ENCODE measurements at regions not wholly inside any gene's neighbourhood (a gene's known extent, or its start where the extent isn't known, plus 50 kb on each side); places are given as distances from the start of the nearest gene placed in this dataset.
"Not testable (repeated sequence)": the region's sequence is repeated elsewhere in the genome, so short reads cannot be mapped to it uniquely, and the experiment has no call there.

DNA sequence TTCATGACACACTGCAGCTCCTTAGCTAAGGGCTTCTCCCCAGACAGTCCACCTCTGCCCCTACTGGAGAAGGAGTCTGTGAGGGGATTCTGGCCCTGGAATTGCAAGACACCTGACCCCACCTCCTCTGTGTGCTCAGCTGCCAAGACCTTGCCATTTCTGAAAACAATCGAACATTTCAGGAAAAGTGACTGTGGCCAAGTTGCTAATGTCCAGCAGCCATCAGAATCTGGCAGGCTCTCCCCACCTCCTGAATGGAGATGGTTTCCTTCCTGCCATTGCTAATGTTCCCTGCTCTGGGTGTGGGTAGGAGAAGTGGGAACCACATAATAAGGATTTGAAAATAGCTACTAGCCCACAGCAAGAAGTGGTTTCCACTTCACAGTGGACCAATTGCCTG, 127.2 kb upstream of the ALX4 start:
- Histone ChIP-seq H3K36me3 (replicated peaks in 1 of 2; ENCODE audit: insufficient read depth in 1 of 2, low read depth in 2 of 2) (no peaks in the 10 kb centered on the region), H3K27ac (no peak overlapping the region), H3K4me1 (no peaks in the 10 kb centered on the region), H3K4me3 (no peak overlapping the region), H3K9me3 (no peaks in the 10 kb centered on the region), H3K27me3 (no peaks in the 10 kb centered on the region)
- WGBS, 2 donors: 25 to 31% methylated on average over 1 of the region's 1 CpG
- DNase-seq (no peak), ATAC-seq (no peak)
- intact Hi-C loops (cut with DNase I): no loop called here
- TF ChIP-seq, protein P1, sequence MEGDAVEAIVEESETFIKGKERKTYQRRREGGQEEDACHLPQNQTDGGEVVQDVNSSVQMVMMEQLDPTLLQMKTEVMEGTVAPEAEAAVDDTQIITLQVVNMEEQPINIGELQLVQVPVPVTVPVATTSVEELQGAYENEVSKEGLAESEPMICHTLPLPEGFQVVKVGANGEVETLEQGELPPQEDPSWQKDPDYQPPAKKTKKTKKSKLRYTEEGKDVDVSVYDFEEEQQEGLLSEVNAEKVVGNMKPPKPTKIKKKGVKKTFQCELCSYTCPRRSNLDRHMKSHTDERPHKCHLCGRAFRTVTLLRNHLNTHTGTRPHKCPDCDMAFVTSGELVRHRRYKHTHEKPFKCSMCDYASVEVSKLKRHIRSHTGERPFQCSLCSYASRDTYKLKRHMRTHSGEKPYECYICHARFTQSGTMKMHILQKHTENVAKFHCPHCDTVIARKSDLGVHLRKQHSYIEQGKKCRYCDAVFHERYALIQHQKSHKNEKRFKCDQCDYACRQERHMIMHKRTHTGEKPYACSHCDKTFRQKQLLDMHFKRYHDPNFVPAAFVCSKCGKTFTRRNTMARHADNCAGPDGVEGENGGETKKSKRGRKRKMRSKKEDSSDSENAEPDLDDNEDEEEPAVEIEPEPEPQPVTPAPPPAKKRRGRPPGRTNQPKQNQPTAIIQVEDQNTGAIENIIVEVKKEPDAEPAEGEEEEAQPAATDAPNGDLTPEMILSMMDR (IDR thresholded peaks at IDR 0.05): no peak
- TF ChIP-seq POLR2A (IDR thresholded peaks at IDR 0.05): no peak

DNA sequence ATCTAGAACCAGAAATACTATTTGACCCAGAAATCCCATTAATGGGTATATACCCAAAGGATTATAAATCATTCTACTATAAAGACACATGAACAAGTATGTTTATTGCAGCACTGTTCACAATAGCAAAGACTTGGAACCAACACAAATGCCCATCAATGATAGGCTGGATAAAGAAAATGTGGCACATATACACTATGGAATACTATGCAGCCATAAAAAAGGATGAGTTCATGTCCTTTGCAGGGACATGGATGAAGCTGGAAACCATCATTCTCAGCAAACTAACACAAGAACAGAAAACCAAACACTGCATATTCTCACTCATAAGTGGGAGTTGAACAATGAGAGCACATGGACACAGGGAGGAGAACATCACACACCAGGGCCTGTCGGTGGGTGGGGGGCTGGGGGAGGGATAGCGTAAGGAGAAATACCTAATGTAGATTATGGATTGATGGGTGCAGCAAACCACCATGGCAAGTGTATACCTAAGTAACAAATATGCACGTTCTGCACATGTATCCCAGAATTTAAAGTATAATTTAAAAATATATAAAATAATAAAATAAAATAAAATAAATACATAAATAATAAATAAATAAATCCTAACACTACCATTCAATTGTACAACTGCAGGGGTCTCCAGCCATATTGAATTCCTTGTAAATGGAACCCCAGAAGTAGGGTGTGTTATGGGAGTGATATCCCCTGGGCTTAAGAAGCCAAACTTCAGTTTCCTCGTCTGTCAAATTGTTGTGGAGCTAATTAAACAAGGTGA, 122.4 kb upstream of the CD82 start:
- H3K4me1 ChIP-seq; H3K27ac ChIP-seq; intact Hi-C loops (cut with DNase I); H3K27me3 ChIP-seq; H3K9me3 ChIP-seq; ATAC-seq; DNase-seq; H3K36me3 ChIP-seq (replicated peaks in 1 of 2; ENCODE audit: insufficient read depth in 1 of 2, low read depth in 2 of 2); H3K4me3 ChIP-seq: not testable (repeated sequence)
- WGBS, 2 donors: 50 to 76% methylated on average over 4 of the region's 4 CpGs

DNA sequence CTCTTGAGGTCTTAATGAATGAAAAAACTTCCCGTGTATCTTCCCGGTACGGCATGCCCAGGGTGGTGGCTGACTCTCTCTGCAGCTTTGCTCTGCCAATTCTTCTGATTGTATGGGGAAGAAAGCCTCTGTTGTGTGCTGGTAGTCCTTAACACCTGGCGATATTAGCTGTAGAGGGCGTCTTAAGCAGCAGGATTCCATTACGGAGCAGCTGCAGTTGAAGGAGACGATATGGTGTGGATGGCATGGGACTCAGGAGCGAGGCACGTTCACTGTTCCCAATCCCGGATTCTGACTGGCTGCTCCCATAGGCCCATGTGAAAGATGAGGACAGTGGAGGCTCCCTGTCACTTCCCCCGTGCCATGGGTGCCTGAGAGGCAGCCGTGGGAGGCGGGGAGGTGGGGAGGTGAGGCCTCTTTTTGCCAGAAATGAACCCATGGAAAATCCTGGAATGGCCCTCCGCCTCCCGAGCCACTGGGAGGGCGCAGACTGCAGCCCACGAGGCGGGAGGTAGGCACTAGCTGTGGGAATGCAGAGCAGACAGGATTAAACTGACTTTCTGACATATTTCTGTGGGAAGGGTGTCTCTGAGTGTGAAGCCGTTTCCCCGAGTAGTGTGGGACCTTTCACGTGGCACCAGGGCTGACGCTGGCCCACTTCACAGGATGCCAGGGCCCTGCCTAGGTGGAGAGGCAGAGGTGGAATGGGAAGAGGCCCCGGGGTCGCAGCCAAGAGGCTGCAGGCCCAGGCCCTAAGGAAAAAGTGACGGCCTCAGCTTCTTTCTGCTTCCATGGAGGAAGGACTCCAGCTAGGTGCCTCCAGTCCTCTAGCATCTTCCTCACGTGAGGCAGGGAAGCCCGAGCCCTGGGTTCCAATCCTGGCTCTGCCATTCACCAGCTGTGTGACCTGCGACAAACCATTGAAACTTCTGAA, 121.4 kb upstream of the CD82 start:
- Histone ChIP-seq H3K27me3 (no peaks in the 10 kb centered on the region), H3K9me3 (no peaks in the 10 kb centered on the region), H3K36me3 (replicated peaks in 1 of 2; ENCODE audit: insufficient read depth in 1 of 2, low read depth in 2 of 2) (no peaks in the 10 kb centered on the region), H3K27ac (no peak overlapping the region), H3K4me1 (no peaks in the 10 kb centered on the region), H3K4me3 (no peak overlapping the region)
- DNase-seq (no peak), ATAC-seq (no peak)
- no peak for TF ChIP-seq POLR2A (IDR thresholded peaks at IDR 0.05)
- TF ChIP-seq, protein P1 (IDR thresholded peaks at IDR 0.05): no peak
- intact Hi-C loops (cut with DNase I): no loop called here
- WGBS, 2 donors: 58 to 65% methylated on average over 22 to 28 of the region's 28 CpGs

DNA sequence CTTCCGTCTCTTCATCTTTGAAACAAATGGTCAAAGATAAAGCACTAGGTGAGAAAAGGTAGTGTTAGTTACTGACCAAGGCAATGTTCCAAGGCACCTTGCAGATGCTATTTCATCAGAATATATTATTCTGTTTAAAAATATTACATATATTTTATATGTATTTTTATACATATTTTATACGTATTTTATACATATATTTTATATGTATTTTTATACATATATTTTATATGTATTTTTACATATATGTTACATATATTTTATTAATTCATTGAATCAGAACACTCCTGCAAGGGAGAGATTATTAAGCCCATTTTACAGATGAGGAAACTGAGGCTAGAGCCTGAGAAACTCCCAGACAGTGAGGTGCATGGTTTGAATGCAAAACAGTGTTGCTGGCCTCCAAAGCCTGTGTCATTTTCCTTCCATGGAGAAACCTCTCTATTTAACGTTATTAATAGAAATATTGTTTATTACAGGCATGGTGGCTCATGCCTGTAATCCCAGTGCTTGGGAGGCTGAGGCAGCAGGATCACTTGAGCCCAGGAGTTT, 120.6 kb upstream of the CD82 start:
- DNase-seq (no peak), ATAC-seq (no peak)
- intact Hi-C loops (cut with DNase I): no loop called here
- no peak overlapping the region for H3K27ac ChIP-seq
- no peaks in the 10 kb centered on the region for H3K4me1 ChIP-seq
- no peak overlapping the region for H3K4me3 ChIP-seq
- TF ChIP-seq, protein P1 (IDR thresholded peaks at IDR 0.05): no peak
- no peak for TF ChIP-seq POLR2A (IDR thresholded peaks at IDR 0.05)
- no peaks in the 10 kb centered on the region for H3K9me3 ChIP-seq
- WGBS, 2 donors: 51 to 52% methylated on average over 3 of the region's 3 CpGs
- no peaks in the 10 kb centered on the region for H3K27me3 ChIP-seq
- no peaks in the 10 kb centered on the region for H3K36me3 ChIP-seq (replicated peaks in 1 of 2; ENCODE audit: insufficient read depth in 1 of 2, low read depth in 2 of 2)
